Mammary epithelial cell (primary cell): ENCODE measurements at regions not wholly inside any gene's neighbourhood (a gene's known extent, or its start where the extent isn't known, plus 50 kb on each side); places are given as distances from the start of the nearest gene placed in this dataset.

Experiments
- CTCF ChIP-seq, 2 donors: IDR thresholded peaks in 1 of 2; conservative IDR thresholded peaks in 1 of 2; 2 replicates each; pipeline ENCODE4 v1.5.1; 2011 to 2012; ENCODE audit warnings: inconsistent platforms in 2 of 2, low read length in 2 of 2, mild to moderate bottlenecking in 2 of 2, control low read depth in 1 of 2, low read depth in 1 of 2; ENCODE audit not compliant: insufficient read depth in 1 of 2; ENCODE audit errors: extremely low read depth in 1 of 2
- EZH2 ChIP-seq: IDR thresholded peaks from 2 replicates; pipeline ENCODE4 v1.6.1; 2012; ENCODE audit warnings: low read length, inconsistent platforms, borderline replicate concordance

- TF ChIP-seq CTCF (conservative IDR thresholded peaks at IDR 0.05 in 1 of 2, IDR thresholded peaks at IDR 0.05 in 1 of 2; ENCODE audit: extremely low read depth in 1 of 2, insufficient read depth in 1 of 2, low read depth in 1 of 2, low read length in 2 of 2) (no peak), EZH2 (no peak)
These were observed 168.1 kb downstream of the AMY1C start for GRCh38 chr1:103917795-103918194.
